Bone marrow (tissue), 2 donors: ENCODE measurements at regions not wholly inside any gene's neighbourhood (a gene's known extent, or its start where the extent isn't known, plus 50 kb on each side); places are given as distances from the start of the nearest gene placed in this dataset.
"Not testable (repeated sequence)": the region's sequence is repeated elsewhere in the genome, so short reads cannot be mapped to it uniquely, and the experiment has no call there.

Experiments
- DNase-seq, 2 donors: peaks; one replicate each; lab custom pipeline; 2025; lab: John Stamatoyannopoulos, UW

GRCh38 chr3:82509106-82509842, 747.8 kb upstream of the GBE1 start:
- no peak for DNase-seq

DNA sequence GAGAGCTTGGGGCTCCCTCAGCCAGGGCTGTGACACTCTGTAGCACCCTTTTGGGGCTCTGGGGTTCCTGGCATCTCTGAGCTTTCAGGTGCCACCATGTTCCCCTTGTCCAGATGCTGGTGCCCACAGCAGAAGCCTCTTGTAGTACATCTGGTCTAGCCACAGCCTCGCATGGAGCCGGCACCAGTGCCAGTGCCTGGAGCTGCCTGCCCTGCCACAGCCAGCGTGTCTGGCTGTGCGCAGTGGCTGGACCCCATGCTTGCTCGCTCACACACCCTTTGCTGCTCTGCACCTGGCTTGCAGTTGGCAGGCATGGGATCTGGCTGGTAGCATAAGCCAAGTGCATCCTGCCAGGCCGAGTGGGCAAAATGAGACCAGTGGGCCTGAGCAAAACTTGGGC, 744.8 kb upstream of the GBE1 start:
- DNase-seq: no peak

- no peak for DNase-seq
These were observed 743.8 kb upstream of the GBE1 start for GRCh38 chr3:82505079-82505756.

DNA sequence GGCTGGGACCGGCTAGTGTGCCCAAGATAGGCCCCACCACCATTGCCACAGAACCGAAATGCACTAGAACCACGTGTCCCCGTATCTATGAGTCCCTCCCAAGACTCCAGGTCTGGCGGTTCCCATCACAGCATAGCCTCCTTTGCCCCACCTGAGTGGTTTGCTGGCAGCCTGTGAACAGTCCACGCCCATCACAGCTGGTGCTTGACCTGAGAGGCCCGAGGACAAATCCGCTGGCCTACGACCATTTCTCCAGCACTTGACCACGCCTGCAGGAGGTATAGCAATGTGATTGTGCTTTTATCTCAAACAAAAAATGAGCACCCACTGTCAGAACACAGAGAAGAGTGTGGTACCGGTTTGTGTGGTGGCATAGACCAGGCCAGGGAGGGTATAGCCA, 736.7 kb upstream of the GBE1 start:
- DNase-seq: no peak

DNA sequence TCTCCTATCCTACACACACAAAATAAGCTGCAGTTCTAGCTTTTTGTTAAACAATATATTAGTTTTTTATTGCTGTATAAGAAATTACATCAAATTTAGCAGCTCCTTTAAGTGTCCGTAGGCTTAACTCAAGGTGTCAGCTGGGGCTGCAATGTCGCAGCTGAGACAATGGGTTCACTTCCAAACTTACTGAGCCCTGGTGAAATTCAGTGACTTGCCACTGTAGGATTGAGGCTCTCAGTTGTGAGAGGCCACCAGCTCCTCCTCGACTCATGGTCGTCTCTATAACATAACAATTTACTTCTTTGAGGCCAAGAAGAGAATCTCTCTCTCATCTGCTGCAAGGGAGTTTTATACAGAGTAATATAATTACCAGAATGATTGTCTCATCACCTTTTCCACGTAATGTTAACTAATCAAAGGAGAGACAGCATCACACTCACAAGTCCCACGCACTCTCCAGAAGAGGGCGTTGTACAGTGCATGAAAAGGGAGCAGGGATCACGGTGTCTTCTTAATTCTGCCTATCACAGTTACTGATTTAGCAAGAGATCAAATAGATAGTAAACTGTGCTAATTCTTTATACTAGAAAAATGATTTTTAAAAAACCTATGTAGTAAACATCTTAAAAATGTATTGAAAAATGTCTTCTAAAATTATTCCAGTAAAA, 735.6 kb upstream of the GBE1 start:
- no peak for DNase-seq

- no peak for DNase-seq
These were observed 734.2 kb upstream of the GBE1 start for GRCh38 chr3:82495655-82496054.

DNA sequence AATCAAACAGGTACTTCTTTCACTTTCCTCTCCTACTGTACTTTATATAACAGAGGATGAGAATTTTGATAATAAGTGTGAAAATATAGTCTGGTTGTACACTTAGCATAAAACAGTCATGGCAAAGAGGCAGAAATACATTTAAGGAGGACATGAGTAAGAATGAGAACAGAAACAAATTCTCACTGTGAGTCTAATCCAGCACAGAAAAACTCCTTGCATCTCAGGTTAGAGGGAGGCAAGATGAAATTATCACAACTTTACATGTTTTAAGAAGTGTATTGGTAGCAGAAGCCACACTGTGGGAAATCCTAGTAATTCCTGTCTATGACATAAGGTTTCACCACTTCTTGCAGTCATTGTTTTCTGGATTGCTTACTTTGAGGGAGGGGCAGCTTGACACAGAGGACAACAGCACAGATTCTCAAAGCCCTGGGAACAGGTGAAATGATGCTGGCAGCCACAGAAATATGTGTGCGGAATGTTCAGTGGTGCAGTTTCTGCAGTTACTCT, 733.6 kb upstream of the GBE1 start:
- no peak for DNase-seq

GRCh38 chr3:82493858-82494257, 732.4 kb upstream of the GBE1 start:
- no peak for DNase-seq

GRCh38 chr3:82475306-82475705, 713.9 kb upstream of the GBE1 start:
- DNase-seq: no peak

DNA sequence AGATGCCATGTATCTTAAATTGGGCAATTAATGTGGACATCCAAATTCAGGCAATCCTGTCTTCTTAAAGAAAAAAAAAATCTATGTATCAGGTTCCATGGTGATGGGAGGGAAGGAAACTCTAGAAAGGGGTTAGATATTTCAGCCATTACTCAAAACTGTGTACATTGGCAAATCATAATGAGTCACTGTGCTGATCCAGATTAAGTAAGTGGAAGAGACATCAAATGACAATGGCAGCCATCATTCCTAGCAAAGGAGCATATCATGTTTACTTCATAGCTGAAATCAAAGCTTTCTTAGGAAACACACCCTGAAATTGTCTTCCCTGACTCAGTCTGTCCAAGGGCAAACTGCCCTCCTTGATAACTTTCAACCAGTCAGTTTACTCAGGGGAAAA, 713.3 kb upstream of the GBE1 start:
- DNase-seq: no peak

- DNase-seq: no peak
These were observed 712.6 kb upstream of the GBE1 start for GRCh38 chr3:82473864-82474541.

- DNase-seq: no peak
These were observed 705.6 kb upstream of the GBE1 start for GRCh38 chr3:82467051-82467450.

DNA sequence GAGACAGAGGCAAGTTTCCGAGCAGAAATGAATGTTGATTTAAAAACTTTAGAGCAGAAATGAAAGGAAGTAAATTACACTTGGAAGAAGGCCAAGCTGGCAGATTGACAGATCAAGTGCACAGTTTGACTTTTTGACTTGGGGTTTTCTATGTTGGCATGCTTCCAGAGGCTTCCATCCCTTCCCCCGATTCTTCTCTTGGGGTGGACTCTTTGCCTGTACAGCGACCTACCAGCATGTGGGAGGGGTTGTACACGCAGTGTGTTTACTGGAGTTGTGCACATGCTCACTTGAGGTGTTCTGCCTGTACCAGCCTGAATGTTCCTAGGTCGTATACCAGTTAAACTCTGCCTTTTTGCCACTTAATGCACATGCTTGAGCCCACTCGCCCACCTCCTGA, 701.5 kb upstream of the GBE1 start:
- DNase-seq: no peak

DNA sequence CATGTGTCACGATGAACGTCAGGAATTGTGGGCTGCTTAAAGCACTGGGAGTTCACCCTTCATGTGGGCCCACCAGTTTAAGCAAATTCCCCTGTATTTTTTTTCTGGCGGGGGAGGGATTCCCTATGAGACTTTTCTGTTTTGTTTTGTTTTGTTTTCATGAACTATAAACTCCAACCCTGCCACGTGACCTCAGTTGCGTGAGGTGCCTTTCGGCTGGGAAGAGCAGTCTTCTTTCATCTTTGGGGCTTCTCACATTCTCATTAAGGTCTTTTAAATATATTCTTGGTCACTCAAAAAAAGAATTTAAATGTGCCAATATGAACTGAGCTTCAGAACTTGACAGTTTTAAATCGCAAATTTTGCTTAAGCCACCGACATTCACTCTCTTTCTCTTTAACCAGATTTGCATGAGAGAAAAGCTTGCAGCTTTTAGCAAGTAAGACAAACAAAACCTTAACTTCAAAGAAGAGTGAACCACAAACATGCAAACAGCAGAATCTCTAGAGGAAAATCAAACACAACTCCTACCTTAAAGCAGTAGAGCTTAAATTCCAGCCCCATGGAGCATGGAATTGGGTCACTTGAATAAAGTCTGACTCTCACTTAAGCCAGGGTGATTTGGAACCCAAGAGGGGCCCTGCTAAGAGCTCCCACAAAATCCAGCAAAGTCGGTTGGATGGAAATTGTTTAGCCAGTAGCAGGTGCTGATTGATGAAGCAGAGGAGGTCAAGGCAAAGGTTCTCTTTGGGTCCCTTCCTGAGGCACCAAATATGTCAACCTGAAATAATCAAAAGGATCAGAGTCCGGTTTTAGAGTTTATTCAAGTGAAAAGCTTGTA, 699.8 kb upstream of the GBE1 start:
- no peak for DNase-seq

- DNase-seq: no peak
These were observed 686.9 kb upstream of the GBE1 start for GRCh38 chr3:82448320-82448719.

- DNase-seq: not testable (repeated sequence)
These were observed 667.4 kb upstream of the GBE1 start for GRCh38 chr3:82428821-82429220.

DNA sequence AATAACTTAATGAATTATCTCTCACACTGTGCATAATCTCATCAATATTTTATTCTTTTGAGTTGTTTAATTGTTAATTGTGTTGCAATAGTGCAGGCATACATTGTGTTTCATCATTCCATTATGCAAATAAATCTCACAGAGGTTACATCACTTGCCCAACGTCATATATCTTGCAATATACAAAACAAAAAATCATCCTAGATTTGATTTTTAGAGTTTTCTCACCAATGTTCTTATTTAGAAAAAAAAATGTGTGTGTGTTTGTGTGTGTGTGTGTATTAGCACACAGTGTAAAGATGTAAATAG, 662.5 kb upstream of the GBE1 start:
- no peak for DNase-seq

GRCh38 chr3:82423268-82424030, 662.0 kb upstream of the GBE1 start:
- no peak for DNase-seq

DNA sequence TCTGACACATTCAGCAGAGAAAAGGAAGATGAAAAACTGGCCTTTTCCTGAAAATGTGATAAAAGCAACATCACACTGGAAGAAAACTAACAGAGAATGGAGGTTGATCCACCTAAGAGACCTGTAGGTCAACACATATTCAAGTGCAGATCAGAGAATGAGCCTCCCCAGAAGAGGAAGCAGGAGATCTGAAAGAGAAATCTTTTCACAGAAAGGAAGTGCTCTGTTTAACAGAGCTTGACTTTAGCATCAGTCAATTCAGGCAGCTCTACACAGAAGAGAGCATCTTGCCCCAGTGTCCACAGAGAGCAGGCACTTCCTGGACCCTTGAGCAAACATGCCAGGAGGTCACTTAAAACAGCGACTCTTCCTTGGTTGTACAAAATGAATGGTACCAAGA, 655.4 kb upstream of the GBE1 start:
- DNase-seq: no peak

GRCh38 chr3:82416349-82416748, 654.9 kb upstream of the GBE1 start:
- no peak for DNase-seq

- DNase-seq: no peak
These were observed 651.7 kb upstream of the GBE1 start for GRCh38 chr3:82413171-82413570.
